ENCODE measurements at regions not wholly inside any gene's neighbourhood (a gene's known extent, or its start where the extent isn't known, plus 50 kb on each side); places are given as distances from the start of the nearest gene placed in this dataset.

- H3K4me3 Mint-ChIP-seq = no peak overlapping the region
- H3K27ac Mint-ChIP-seq = no peak overlapping the region
- H3K9me3 Mint-ChIP-seq = no peaks in the 10 kb centered on the region
- TF ChIP-seq CTCF (IDR thresholded peaks at IDR 0.05) = no peak
- no peaks in the 10 kb centered on the region for H3K36me3 Mint-ChIP-seq (ENCODE audit: low read depth)
- DNase-seq = no peak
- peaks cover 21% of the 10 kb centered on the region for H3K27me3 Mint-ChIP-seq (ENCODE audit: low read depth, poor library complexity)
- H3K4me1 Mint-ChIP-seq = peaks cover 28% of the 10 kb centered on the region
Measured at GRCh38 chr19:30309905-30310601, 62.1 kb upstream of the ZNF536 start.

GRCh38 chr19:30310602-30311263, 61.5 kb upstream of the ZNF536 start:
- Mint-ChIP-seq H3K36me3 (ENCODE audit: low read depth) (no peaks in the 10 kb centered on the region), H3K27me3 (ENCODE audit: low read depth, poor library complexity) (peaks cover 17% of the 10 kb centered on the region), H3K27ac (no peak overlapping the region), H3K4me3 (no peak overlapping the region), H3K9me3 (no peaks in the 10 kb centered on the region), H3K4me1 (peaks cover 25% of the 10 kb centered on the region)
- no peak for TF ChIP-seq CTCF (IDR thresholded peaks at IDR 0.05)
- no peak for DNase-seq

- no peak for DNase-seq
- Mint-ChIP-seq H3K9me3 (no peaks in the 10 kb centered on the region), H3K27ac (no peak overlapping the region), H3K36me3 (ENCODE audit: low read depth) (no peaks in the 10 kb centered on the region), H3K4me1 (peaks cover 15% of the 10 kb centered on the region), H3K4me3 (no peak overlapping the region), H3K27me3 (ENCODE audit: low read depth, poor library complexity) (peaks cover 15% of the 10 kb centered on the region)
- TF ChIP-seq CTCF (IDR thresholded peaks at IDR 0.05) = no peak
Measured at GRCh38 chr19:30311911-30312310, 60.3 kb upstream of the ZNF536 start.

- Mint-ChIP-seq H3K9me3 (no peaks in the 10 kb centered on the region), H3K36me3 (ENCODE audit: low read depth) (no peaks in the 10 kb centered on the region), H3K27ac (no peak overlapping the region), H3K4me3 (no peak overlapping the region), H3K27me3 (ENCODE audit: low read depth, poor library complexity) (peaks cover 11% of the 10 kb centered on the region), H3K4me1 (peaks cover 7% of the 10 kb centered on the region)
- no peak for DNase-seq
- TF ChIP-seq CTCF (IDR thresholded peaks at IDR 0.05) = no peak
Measured at GRCh38 chr19:30312582-30313352, 59.4 kb upstream of the ZNF536 start.

GRCh38 chr19:30313353-30313750, 58.8 kb upstream of the ZNF536 start:
- H3K27me3 Mint-ChIP-seq (ENCODE audit: low read depth, poor library complexity) = peaks cover 8% of the 10 kb centered on the region
- no peak for TF ChIP-seq CTCF (IDR thresholded peaks at IDR 0.05)
- no peaks in the 10 kb centered on the region for H3K9me3 Mint-ChIP-seq
- H3K27ac Mint-ChIP-seq = no peak overlapping the region
- DNase-seq = no peak
- no peaks in the 10 kb centered on the region for H3K36me3 Mint-ChIP-seq (ENCODE audit: low read depth)
- no peak overlapping the region for H3K4me3 Mint-ChIP-seq
- H3K4me1 Mint-ChIP-seq = peaks cover 6% of the 10 kb centered on the region
